ENCODE measurements at regions not wholly inside any gene's neighbourhood (a gene's known extent, or its start where the extent isn't known, plus 50 kb on each side); places are given as distances from the start of the nearest gene placed in this dataset.

DNA sequence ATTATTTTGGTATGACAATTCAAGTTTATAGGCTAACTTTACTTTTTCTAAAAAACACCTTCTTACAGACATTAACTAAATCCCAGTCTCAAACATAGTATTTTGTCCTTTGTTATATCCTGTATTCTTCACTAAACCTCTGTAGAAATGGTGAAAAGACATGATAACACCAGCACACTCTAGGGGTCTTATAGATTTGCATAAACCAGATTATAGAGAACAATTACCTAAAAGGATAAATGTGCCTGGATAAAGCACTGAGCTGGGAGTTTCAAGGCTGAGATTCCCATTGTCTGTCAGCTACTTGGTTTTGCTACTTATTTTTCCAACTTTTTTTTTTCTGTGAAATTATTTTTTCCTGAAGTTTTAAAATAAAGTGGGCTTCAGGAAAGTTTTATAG, 1288.6 kb upstream of the TMPRSS15 start:
- TF ChIP-seq, protein P1, sequence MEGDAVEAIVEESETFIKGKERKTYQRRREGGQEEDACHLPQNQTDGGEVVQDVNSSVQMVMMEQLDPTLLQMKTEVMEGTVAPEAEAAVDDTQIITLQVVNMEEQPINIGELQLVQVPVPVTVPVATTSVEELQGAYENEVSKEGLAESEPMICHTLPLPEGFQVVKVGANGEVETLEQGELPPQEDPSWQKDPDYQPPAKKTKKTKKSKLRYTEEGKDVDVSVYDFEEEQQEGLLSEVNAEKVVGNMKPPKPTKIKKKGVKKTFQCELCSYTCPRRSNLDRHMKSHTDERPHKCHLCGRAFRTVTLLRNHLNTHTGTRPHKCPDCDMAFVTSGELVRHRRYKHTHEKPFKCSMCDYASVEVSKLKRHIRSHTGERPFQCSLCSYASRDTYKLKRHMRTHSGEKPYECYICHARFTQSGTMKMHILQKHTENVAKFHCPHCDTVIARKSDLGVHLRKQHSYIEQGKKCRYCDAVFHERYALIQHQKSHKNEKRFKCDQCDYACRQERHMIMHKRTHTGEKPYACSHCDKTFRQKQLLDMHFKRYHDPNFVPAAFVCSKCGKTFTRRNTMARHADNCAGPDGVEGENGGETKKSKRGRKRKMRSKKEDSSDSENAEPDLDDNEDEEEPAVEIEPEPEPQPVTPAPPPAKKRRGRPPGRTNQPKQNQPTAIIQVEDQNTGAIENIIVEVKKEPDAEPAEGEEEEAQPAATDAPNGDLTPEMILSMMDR (IDR thresholded peaks at IDR 0.05; ENCODE audit: extremely low read depth in 1 of 2, insufficient read depth in 1 of 2, low read depth in 1 of 2, low read length in 2 of 2), result no peak
- TF ChIP-seq EZH2 (IDR thresholded peaks at IDR 0.05; ENCODE audit: borderline replicate concordance, low read depth, low read length, severe bottlenecking) (no peak), POLR2A (IDR thresholded peaks at IDR 0.05; ENCODE audit: low read depth, low read length) (no peak), GATA2 (IDR thresholded peaks at IDR 0.05; ENCODE audit: insufficient read depth, insufficient read length, low read depth, low read length) (no peak), POLR2AphosphoS5 (IDR thresholded peaks at IDR 0.05; ENCODE audit: insufficient read depth, low read depth, low read length) (no peak), MYC (IDR thresholded peaks at IDR 0.05; ENCODE audit: low read depth, low read length) (no peak), JUN (IDR thresholded peaks at IDR 0.05; ENCODE audit: borderline replicate concordance, insufficient read depth, insufficient read length, low read depth) (no peak), FOS (IDR thresholded peaks at IDR 0.05; ENCODE audit: borderline replicate concordance, insufficient read depth, low read length) (no peak)
- TF ChIP-seq, protein P2, sequence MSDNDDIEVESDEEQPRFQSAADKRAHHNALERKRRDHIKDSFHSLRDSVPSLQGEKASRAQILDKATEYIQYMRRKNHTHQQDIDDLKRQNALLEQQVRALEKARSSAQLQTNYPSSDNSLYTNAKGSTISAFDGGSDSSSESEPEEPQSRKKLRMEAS (IDR thresholded peaks at IDR 0.05; ENCODE audit: insufficient read depth, insufficient read length), result no peak

Data from endothelial cell of umbilical vein (primary cell).